Natural killer cell (primary cell): ENCODE measurements at regions not wholly inside any gene's neighbourhood (a gene's known extent, or its start where the extent isn't known, plus 50 kb on each side); places are given as distances from the start of the nearest gene placed in this dataset.

Source experiments
- ATAC-seq, 3 donors: fragments of 150-1000 bp in 2 of 3; fragments of 200-7000 bp in 1 of 3; cut with Tn5 transposase; 1 replicate in 1 of 3; 2 replicates in 2 of 3; pipeline ENCODE4 v1.10.0; 2021; ENCODE audit warnings: mild to moderate bottlenecking in 2 of 3, moderate library complexity in 2 of 3
- DNase-seq, 2 donors: peaks; one replicate each; pipeline versions ENCODE4 v3.0.0 to v3.0.0-alpha.2; 2013 to 2021; ENCODE audit warnings: mixed read lengths in 1 of 2
- H3K27ac ChIP-seq: one replicate; pipeline ENCODE4 v1.5.1; 2013; ENCODE audit warnings: mild to moderate bottlenecking, low read length
- H3K27me3 ChIP-seq: one replicate; pipeline ENCODE4 v1.6.1; 2013; ENCODE audit warnings: low read length; ENCODE audit not compliant: control insufficient read depth, insufficient read depth
- H3K36me3 ChIP-seq: one replicate; pipeline ENCODE4 v1.6.1; 2013; ENCODE audit warnings: low read length; ENCODE audit not compliant: control insufficient read depth, insufficient read depth
- H3K4me1 ChIP-seq: one replicate; pipeline ENCODE4 v1.6.1; 2013; ENCODE audit warnings: low read length; ENCODE audit not compliant: control insufficient read depth, insufficient read depth
- H3K4me3 ChIP-seq: one replicate; pipeline ENCODE4 v1.5.1; 2013; ENCODE audit warnings: low read length
- H3K9me3 ChIP-seq: one replicate; pipeline ENCODE4 v1.6.1; 2013; ENCODE audit warnings: low read length; ENCODE audit not compliant: control insufficient read depth, insufficient read depth
- H3K27ac Mint-ChIP-seq, 2 donors: one replicate each; pipeline ENCODE4 v1.8.0; 2022; ENCODE audit warnings: mild to moderate bottlenecking in 2 of 2, mixed read lengths in 2 of 2, moderate library complexity in 1 of 2
- H3K27me3 Mint-ChIP-seq, 2 donors: one replicate each; pipeline ENCODE4 v1.8.0; 2022; ENCODE audit warnings: low read depth in 2 of 2, mixed read lengths in 2 of 2
- H3K36me3 Mint-ChIP-seq: one replicate; pipeline ENCODE4 v1.8.0; 2022; ENCODE audit warnings: mixed read lengths
- H3K4me1 Mint-ChIP-seq, 2 donors: one replicate each; pipeline ENCODE4 v1.8.0; 2022; ENCODE audit warnings: mixed read lengths in 2 of 2
- H3K4me3 Mint-ChIP-seq: one replicate; pipeline ENCODE4 v1.8.0; 2022; ENCODE audit warnings: mild to moderate bottlenecking, moderate library complexity, mixed read lengths
- H3K9me3 Mint-ChIP-seq, 2 donors: one replicate each; pipeline ENCODE4 v1.8.0; 2022; ENCODE audit warnings: mixed read lengths in 2 of 2
- WGBS: methylation state at CpG from one replicate; pipeline ENCODE4 v1.1.7; 2013; ENCODE audit warnings: missing lambda C conversion rate; ENCODE audit not compliant: insufficient coverage; 5-methylcytosine and 5-hydroxymethylcytosine counted together
- intact Hi-C: fragments of 100-400 bp; cut with micrococcal nuclease; formaldehyde crosslinking; loops from one replicate; pipeline ENCODE4 v1.14.2; 2022
- TF ChIP-seq, protein P1 (sequence below): fragments of 200-600 bp; IDR thresholded peaks from one replicate; pipeline ENCODE4 v1.8.0; 2022; ENCODE audit warnings: antibody characterized with exemption

DNA sequence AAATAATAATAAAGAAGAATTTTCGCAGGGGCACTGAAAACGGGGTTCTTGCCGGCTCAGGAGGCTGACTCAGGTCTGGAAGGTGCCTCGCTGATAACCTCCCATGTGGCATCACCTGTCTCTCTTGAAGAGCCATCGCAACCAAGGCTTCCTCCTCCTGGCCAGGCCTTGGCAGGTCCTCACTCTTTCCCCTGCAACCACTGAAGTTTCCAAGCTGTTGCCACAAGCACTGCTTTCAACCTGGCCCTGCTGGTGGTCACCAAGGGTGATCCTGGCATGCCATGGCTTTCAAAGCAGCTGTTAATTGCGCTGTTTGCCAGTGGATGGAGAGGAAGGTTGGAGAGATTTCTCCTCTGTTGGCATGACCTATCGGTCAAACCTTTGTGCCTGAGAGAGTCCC lies 163.6 kb upstream of the COPS8 start:
- 90% methylated on average over 7 of the region's 7 CpGs for WGBS
- no peak for ATAC-seq
- no peaks in the 10 kb centered on the region for H3K36me3 ChIP-seq
- H3K4me1 ChIP-seq: no peaks in the 10 kb centered on the region
- no peak overlapping the region for H3K27ac Mint-ChIP-seq
- no peak overlapping the region for H3K4me3 ChIP-seq
- H3K36me3 Mint-ChIP-seq: no peaks in the 10 kb centered on the region
- H3K4me1 Mint-ChIP-seq: no peaks in the 10 kb centered on the region
- TF ChIP-seq, protein P1, sequence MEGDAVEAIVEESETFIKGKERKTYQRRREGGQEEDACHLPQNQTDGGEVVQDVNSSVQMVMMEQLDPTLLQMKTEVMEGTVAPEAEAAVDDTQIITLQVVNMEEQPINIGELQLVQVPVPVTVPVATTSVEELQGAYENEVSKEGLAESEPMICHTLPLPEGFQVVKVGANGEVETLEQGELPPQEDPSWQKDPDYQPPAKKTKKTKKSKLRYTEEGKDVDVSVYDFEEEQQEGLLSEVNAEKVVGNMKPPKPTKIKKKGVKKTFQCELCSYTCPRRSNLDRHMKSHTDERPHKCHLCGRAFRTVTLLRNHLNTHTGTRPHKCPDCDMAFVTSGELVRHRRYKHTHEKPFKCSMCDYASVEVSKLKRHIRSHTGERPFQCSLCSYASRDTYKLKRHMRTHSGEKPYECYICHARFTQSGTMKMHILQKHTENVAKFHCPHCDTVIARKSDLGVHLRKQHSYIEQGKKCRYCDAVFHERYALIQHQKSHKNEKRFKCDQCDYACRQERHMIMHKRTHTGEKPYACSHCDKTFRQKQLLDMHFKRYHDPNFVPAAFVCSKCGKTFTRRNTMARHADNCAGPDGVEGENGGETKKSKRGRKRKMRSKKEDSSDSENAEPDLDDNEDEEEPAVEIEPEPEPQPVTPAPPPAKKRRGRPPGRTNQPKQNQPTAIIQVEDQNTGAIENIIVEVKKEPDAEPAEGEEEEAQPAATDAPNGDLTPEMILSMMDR: no peak
- no peak overlapping the region for H3K27ac ChIP-seq
- H3K27me3 Mint-ChIP-seq: peaks cover 19 to 36% of the 10 kb centered on the region in 2 donors
- no peak for DNase-seq
- H3K27me3 ChIP-seq: peaks cover 2% of the 10 kb centered on the region
- no peak overlapping the region for H3K4me3 Mint-ChIP-seq
- no peaks in the 10 kb centered on the region for H3K9me3 ChIP-seq
- intact Hi-C loops: no loop called here
- H3K9me3 Mint-ChIP-seq: no peaks in the 10 kb centered on the region

DNA sequence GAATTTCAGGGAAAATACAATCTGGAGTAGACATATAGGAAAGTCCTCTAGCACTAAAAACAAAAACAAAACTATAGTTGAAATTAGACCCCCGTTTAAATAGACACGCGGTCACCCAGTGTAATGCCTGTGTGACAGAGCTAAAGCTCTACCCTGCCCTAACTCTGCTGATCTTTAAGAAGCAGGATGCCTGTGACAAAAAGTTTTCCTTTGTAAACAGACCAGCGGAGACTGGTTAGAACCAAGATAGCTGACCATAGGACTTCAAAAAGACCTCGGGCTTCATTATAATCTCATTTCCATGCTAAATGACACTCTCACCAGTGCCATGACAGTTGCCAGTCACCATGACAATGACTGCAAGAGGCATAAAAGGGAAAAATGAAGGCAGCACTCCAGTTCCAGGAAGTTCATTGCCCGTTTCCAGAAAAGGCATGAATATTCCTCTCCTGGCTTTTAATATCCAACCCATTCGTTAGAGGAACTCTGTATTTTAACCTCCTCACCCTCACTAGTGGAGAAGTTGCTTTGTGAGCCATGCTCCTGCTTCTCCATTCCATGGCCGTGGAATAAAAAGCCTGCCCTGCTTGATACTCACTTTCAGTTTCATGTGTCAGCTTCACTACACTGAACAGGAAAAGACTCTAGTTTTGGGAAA lies 157.2 kb upstream of the COPS8 start:
- Histone ChIP-seq H3K4me3 (no peak overlapping the region), H3K9me3 (no peaks in the 10 kb centered on the region), H3K36me3 (no peaks in the 10 kb centered on the region), H3K27ac (no peak overlapping the region), H3K27me3 (peaks cover 2% of the 10 kb centered on the region), H3K4me1 (no peaks in the 10 kb centered on the region)
- H3K9me3 Mint-ChIP-seq: no peaks in the 10 kb centered on the region
- DNase-seq (no peak), ATAC-seq (peak in 1 of 3 donors; percentile 30)
- 15% methylated on average over 8 of the region's 8 CpGs for WGBS
- peaks cover 28 to 50% of the 10 kb centered on the region in 2 donors for H3K27me3 Mint-ChIP-seq
- H3K36me3 Mint-ChIP-seq: no peaks in the 10 kb centered on the region
- TF ChIP-seq, protein P1: no peak
- H3K4me1 Mint-ChIP-seq: no peaks in the 10 kb centered on the region
- H3K27ac Mint-ChIP-seq: no peak overlapping the region
- intact Hi-C loops: no loop called here
- H3K4me3 Mint-ChIP-seq: peak overlapping the region; percentile 18

DNA sequence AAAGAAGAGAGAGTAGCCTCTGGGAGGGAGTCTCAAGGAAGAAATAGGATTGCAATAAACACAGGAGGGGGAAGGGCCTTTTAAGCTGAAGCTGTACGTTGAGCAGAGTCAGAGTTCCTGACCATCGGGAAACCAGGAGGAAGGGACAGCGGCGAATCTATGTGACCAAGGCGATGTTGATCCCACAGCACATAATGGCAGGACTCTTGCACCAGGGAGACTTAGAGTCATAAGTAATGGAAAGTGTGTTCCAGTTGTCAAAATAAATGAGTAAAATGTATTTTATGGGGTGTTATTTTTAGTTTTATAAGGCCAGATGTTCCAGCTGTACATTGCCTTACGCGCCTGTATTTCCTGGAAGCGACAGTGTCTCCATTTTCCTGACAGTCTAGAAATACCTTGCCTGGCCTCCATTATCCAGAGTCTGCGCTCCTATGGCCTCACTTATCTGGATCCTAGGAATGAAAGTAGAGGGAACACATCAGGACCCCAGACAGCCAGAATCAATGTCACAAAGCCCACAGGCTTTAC lies 152.8 kb upstream of the COPS8 start:
- intact Hi-C loops: no loop called here
- Histone ChIP-seq H3K4me1 (no peaks in the 10 kb centered on the region), H3K4me3 (no peak overlapping the region), H3K27me3 (no peaks in the 10 kb centered on the region), H3K27ac (no peak overlapping the region), H3K36me3 (no peaks in the 10 kb centered on the region), H3K9me3 (no peaks in the 10 kb centered on the region)
- WGBS: 84% methylated on average over 9 of the region's 9 CpGs
- Mint-ChIP-seq H3K9me3 (no peaks in the 10 kb centered on the region), H3K4me3 (no peak overlapping the region), H3K27me3 (peaks cover 28 to 30% of the 10 kb centered on the region in 2 donors), H3K27ac (no peak overlapping the region), H3K4me1 (no peaks in the 10 kb centered on the region), H3K36me3 (no peaks in the 10 kb centered on the region)
- TF ChIP-seq, protein P1: no peak
- DNase-seq (no peak), ATAC-seq (no peak)

DNA sequence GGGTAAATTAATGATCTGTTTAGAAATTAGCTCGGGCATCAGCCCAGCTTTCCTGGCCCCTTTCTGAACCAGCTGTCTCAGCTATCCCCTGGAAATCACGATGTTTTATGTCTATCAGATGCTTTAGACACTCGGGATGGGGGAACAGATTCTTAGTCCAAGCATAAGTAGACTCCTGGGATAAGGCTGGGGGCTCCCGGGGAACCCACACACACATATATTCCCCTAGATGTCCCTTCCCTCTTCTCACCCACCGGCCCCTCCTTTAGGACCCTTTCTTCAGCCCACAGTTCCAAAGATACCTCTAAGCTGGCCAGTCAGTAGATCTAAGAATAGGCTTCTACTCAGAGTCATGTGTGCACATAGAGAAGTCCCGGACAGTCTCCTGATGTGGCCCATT lies 151.5 kb upstream of the COPS8 start:
- H3K9me3 ChIP-seq: no peaks in the 10 kb centered on the region
- H3K9me3 Mint-ChIP-seq: no peaks in the 10 kb centered on the region
- TF ChIP-seq, protein P1: no peak
- no peaks in the 10 kb centered on the region for H3K4me1 Mint-ChIP-seq
- no peak for ATAC-seq
- no peaks in the 10 kb centered on the region for H3K27me3 ChIP-seq
- 79% methylated on average over 6 of the region's 6 CpGs for WGBS
- no peaks in the 10 kb centered on the region for H3K4me1 ChIP-seq
- no peak overlapping the region for H3K27ac Mint-ChIP-seq
- H3K27ac ChIP-seq: no peak overlapping the region
- H3K4me3 Mint-ChIP-seq: no peak overlapping the region
- DNase-seq: no peak
- H3K36me3 Mint-ChIP-seq: no peaks in the 10 kb centered on the region
- intact Hi-C loops: no loop called here
- H3K4me3 ChIP-seq: no peak overlapping the region
- H3K36me3 ChIP-seq: no peaks in the 10 kb centered on the region
- H3K27me3 Mint-ChIP-seq: peaks cover 25 to 26% of the 10 kb centered on the region in 2 donors
